ENCODE measurements at regions not wholly inside any gene's neighbourhood (a gene's known extent, or its start where the extent isn't known, plus 50 kb on each side); places are given as distances from the start of the nearest gene placed in this dataset.
A peak's percentile ranks its signal among the peaks of the same experiment; 100 is the strongest.

DNA sequence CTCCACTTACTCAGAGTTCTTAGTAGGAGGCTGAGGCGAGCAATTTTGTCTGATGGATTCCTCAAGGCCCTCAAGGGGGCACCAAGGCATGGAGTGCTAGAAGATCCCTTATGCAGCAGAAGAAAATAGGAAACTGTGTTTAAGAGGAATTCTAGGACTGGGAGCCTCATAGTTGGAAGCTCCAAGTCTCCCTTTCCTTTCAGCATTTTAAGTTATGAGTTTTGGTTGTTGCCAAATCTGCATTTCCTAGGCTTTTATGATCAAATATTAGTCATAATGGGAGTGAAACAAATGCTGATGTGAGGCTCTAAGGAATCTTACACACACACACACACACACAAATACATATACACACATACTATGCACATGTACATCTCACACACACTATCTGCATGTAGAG, 714.0 kb downstream of the UTRN start:
- intact Hi-C loops (cut with DNase I), result no loop called here
- DNase-seq, result no peak
- H3K36me3 ChIP-seq, result no peaks in the 10 kb centered on the region
- no peaks in the 10 kb centered on the region for H3K27me3 ChIP-seq
- no peak for TF ChIP-seq CTCF (IDR thresholded peaks at IDR 0.05)
- H3K4me1 ChIP-seq, result no peaks in the 10 kb centered on the region
- H3K9me3 ChIP-seq, result no peaks in the 10 kb centered on the region
- H3K4me3 ChIP-seq, result no peak overlapping the region
- no peak overlapping the region for H3K27ac ChIP-seq
- ATAC-seq, result no peak

DNA sequence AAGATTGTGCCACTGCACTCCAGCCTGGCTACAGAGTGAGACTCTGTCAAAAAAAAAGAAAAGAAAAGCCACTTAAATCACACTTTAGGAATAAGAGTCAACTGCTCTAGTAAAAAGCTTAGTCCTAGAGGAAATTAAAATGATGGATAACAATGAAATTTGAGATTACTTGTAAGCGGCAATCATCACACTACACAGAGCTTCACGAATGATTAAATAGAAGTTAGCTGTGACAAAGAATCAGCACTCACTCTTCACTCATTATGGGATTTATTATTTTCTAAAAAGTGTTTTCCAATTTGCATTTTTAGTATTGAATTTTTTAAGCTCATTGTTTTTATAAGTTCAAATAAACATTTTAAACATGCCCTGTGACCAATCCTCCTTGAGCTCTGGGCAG, 718.0 kb downstream of the UTRN start:
- Histone ChIP-seq H3K27ac (no peak overlapping the region), H3K9me3 (no peaks in the 10 kb centered on the region), H3K4me3 (no peak overlapping the region), H3K36me3 (no peaks in the 10 kb centered on the region), H3K4me1 (no peaks in the 10 kb centered on the region), H3K27me3 (no peaks in the 10 kb centered on the region)
- intact Hi-C loops (cut with DNase I), result no loop called here
- no peak for TF ChIP-seq CTCF (IDR thresholded peaks at IDR 0.05)
- DNase-seq (no peak), ATAC-seq (no peak)

- no peaks in the 10 kb centered on the region for H3K36me3 ChIP-seq
- intact Hi-C loops (cut with DNase I), result no loop called here
- H3K27ac ChIP-seq, result no peak overlapping the region
- H3K4me3 ChIP-seq, result no peak overlapping the region
- ATAC-seq, result no peak
- H3K9me3 ChIP-seq, result no peaks in the 10 kb centered on the region
- no peaks in the 10 kb centered on the region for H3K27me3 ChIP-seq
- no peak for TF ChIP-seq CTCF (IDR thresholded peaks at IDR 0.05)
- DNase-seq, result no peak
- no peaks in the 10 kb centered on the region for H3K4me1 ChIP-seq
Measured at GRCh38 chr6:145006914-145007313, 721.8 kb downstream of the UTRN start.

GRCh38 chr6:145008715-145009114, 723.6 kb downstream of the UTRN start:
- Histone ChIP-seq H3K4me3 (no peak overlapping the region), H3K4me1 (no peaks in the 10 kb centered on the region), H3K9me3 (no peaks in the 10 kb centered on the region), H3K36me3 (no peaks in the 10 kb centered on the region), H3K27ac (no peak overlapping the region), H3K27me3 (no peaks in the 10 kb centered on the region)
- ATAC-seq, result no peak
- DNase-seq, result no peak
- no peak for TF ChIP-seq CTCF (IDR thresholded peaks at IDR 0.05)
- intact Hi-C loops (cut with DNase I), result no loop called here

DNA sequence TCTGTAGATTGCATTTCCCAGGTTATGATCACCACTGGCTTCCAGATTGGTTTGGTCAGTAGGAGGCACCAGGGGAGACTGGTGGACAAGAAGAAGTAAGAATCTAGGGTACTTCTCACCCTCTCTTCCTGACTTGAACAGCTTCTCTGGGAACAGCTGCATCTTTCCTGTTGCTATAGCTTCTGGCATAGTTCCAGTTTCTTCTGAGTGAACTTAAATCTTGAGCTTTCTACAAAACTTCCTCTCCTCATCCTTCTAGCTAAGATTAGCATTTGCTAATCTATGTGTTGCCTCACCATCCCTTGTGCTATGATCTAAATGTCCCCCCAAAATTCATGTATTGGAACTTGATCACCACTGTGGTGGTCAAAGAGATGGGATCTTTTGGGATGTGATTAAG, 724.6 kb downstream of the UTRN start:
- no peak overlapping the region for H3K27ac ChIP-seq
- intact Hi-C loops (cut with DNase I), result no loop called here
- H3K36me3 ChIP-seq, result no peaks in the 10 kb centered on the region
- H3K27me3 ChIP-seq, result no peaks in the 10 kb centered on the region
- ATAC-seq (no peak), DNase-seq (peak in 2 of 4 donors; percentile 7 to 42)
- no peaks in the 10 kb centered on the region for H3K4me1 ChIP-seq
- no peak for TF ChIP-seq CTCF (IDR thresholded peaks at IDR 0.05)
- no peak overlapping the region for H3K4me3 ChIP-seq
- H3K9me3 ChIP-seq, result no peaks in the 10 kb centered on the region
